CD4-positive, alpha-beta T cell (primary cell): ENCODE measurements at regions not wholly inside any gene's neighbourhood (a gene's known extent, or its start where the extent isn't known, plus 50 kb on each side); places are given as distances from the start of the nearest gene placed in this dataset.

ENCODE experiments used
- ATAC-seq: fragments of 200-7000 bp; cut with Tn5 transposase; one replicate; pipeline ENCODE4 v1.10.0; 2022; ENCODE audit warnings: mild to moderate bottlenecking; ENCODE audit not compliant: poor library complexity
- CTCF ChIA-PET: fragments of 350-600 bp; sonication (Branson Sonifier 250); formaldehyde crosslinking; loops from one replicate; lab custom pipeline; 2021; ENCODE audit warnings: antibody characterized with exemption, inconsistent platforms; lab: Charles Lee
- POLR2A ChIA-PET: fragments of 350-600 bp; sonication (Branson Sonifier 250); formaldehyde crosslinking; loops from one replicate; lab custom pipeline; 2021; ENCODE audit warnings: antibody characterized with exemption, inconsistent platforms; lab: Charles Lee
- DNase-seq, 14 experiments: peaks; one replicate each; pipeline ENCODE4 v3.0.0-alpha.2; 2013 to 2020; ENCODE audit warnings: mixed read lengths in 2 of 14
- H3K27ac ChIP-seq, 2 donors: one replicate each; pipeline versions ENCODE4 v1.5.1 to v1.7.0; 2013; ENCODE audit warnings: low read length in 2 of 2, low read depth in 1 of 2, mild to moderate bottlenecking in 1 of 2
- H3K27me3 ChIP-seq, 2 experiments: 1 replicate in 1 of 2; 2 replicates in 1 of 2; pipeline versions ENCODE4 v1.6.1 to v1.7.0; 2013; ENCODE audit warnings: low read length in 2 of 2, control low read depth in 1 of 2, mild to moderate bottlenecking in 1 of 2, moderate library complexity in 1 of 2; ENCODE audit not compliant: insufficient read depth in 2 of 2, control insufficient read depth in 1 of 2
- H3K36me3 ChIP-seq: one replicate; pipeline ENCODE4 v1.6.1; 2013; ENCODE audit warnings: low read length, control low read depth; ENCODE audit not compliant: insufficient read depth
- H3K4me1 ChIP-seq: one replicate; pipeline ENCODE4 v1.6.1; 2013; ENCODE audit warnings: low read length, control low read depth; ENCODE audit not compliant: insufficient read depth
- H3K4me3 ChIP-seq: one replicate; pipeline ENCODE4 v1.5.1; 2013; ENCODE audit warnings: mild to moderate bottlenecking, low read length, moderate library complexity
- H3K9me3 ChIP-seq, 2 experiments: 1 replicate in 1 of 2; 2 replicates in 1 of 2; pipeline versions ENCODE4 v1.6.1 to v1.7.0; 2013; ENCODE audit warnings: low read length in 2 of 2, mild to moderate bottlenecking in 2 of 2, control low read depth in 1 of 2, moderate library complexity in 1 of 2; ENCODE audit not compliant: control insufficient read depth in 1 of 2, insufficient read depth in 1 of 2
- H3K27ac Mint-ChIP-seq: one replicate; pipeline ENCODE4 v1.8.0; 2020; ENCODE audit warnings: mixed read lengths
- H3K27me3 Mint-ChIP-seq: one replicate; pipeline ENCODE4 v1.8.0; 2021; ENCODE audit warnings: mixed read lengths
- H3K36me3 Mint-ChIP-seq: one replicate; pipeline ENCODE4 v1.8.0; 2021; ENCODE audit warnings: low read depth, mixed read lengths
- H3K4me1 Mint-ChIP-seq: one replicate; pipeline ENCODE4 v1.8.0; 2021; ENCODE audit warnings: low read depth, mixed read lengths
- H3K4me3 Mint-ChIP-seq: one replicate; pipeline ENCODE4 v1.8.0; 2020; ENCODE audit warnings: mild to moderate bottlenecking, mixed read lengths
- H3K9me3 Mint-ChIP-seq: one replicate; pipeline ENCODE4 v1.8.0; 2020; ENCODE audit warnings: mixed read lengths
- CTCF ChIP-seq: fragments of 200-600 bp; IDR thresholded peaks from one replicate; pipeline ENCODE4 v1.8.0; 2022; ENCODE audit warnings: antibody characterized with exemption, mild to moderate bottlenecking
- intact Hi-C, 2 experiments: fragments of 100-400 bp; cut with DNase I in 1 of 2; cut with micrococcal nuclease in 1 of 2; formaldehyde crosslinking; loops; one replicate each; pipeline versions ENCODE4 v1.15.1 to v1.9.0; 2023 to 2025; cut with DNase I, micrococcal nuclease

- POLR2A ChIA-PET, result no interaction called here
- Histone ChIP-seq H3K4me3 (no peak overlapping the region), H3K4me1 (no peaks in the 10 kb centered on the region), H3K27ac (no peak overlapping the region), H3K27me3 (no peaks in the 10 kb centered on the region), H3K9me3 (no peaks in the 10 kb centered on the region), H3K36me3 (no peaks in the 10 kb centered on the region)
- TF ChIP-seq CTCF, result no peak
- Mint-ChIP-seq H3K27ac (no peak overlapping the region), H3K9me3 (peaks cover 2% of the 10 kb centered on the region), H3K4me1 (no peaks in the 10 kb centered on the region), H3K4me3 (no peak overlapping the region), H3K36me3 (no peaks in the 10 kb centered on the region), H3K27me3 (no peaks in the 10 kb centered on the region)
- CTCF ChIA-PET, result no interaction called here
- intact Hi-C loops, result no loop called here
- DNase-seq (no peak), ATAC-seq (no peak)
Measured at GRCh38 chr2:8082840-8083239, 599.0 kb upstream of the ID2 start.

GRCh38 chr2:8086357-8086756 is 595.5 kb upstream of the ID2 start:
- Mint-ChIP-seq H3K4me1 (no peaks in the 10 kb centered on the region), H3K4me3 (no peak overlapping the region), H3K27me3 (no peaks in the 10 kb centered on the region), H3K36me3 (no peaks in the 10 kb centered on the region), H3K9me3 (no peaks in the 10 kb centered on the region), H3K27ac (no peak overlapping the region)
- H3K27ac ChIP-seq, result no peak overlapping the region
- intact Hi-C loops, result no loop called here
- ATAC-seq (no peak), DNase-seq (no peak)
- TF ChIP-seq CTCF, result no peak
- H3K9me3 ChIP-seq, result no peaks in the 10 kb centered on the region
- ChIA-PET CTCF (no interaction called here), POLR2A (no interaction called here)
- peaks cover 6% of the 10 kb centered on the region for H3K4me1 ChIP-seq
- no peak overlapping the region for H3K4me3 ChIP-seq
- H3K27me3 ChIP-seq, result no peaks in the 10 kb centered on the region
- H3K36me3 ChIP-seq, result no peaks in the 10 kb centered on the region

DNA sequence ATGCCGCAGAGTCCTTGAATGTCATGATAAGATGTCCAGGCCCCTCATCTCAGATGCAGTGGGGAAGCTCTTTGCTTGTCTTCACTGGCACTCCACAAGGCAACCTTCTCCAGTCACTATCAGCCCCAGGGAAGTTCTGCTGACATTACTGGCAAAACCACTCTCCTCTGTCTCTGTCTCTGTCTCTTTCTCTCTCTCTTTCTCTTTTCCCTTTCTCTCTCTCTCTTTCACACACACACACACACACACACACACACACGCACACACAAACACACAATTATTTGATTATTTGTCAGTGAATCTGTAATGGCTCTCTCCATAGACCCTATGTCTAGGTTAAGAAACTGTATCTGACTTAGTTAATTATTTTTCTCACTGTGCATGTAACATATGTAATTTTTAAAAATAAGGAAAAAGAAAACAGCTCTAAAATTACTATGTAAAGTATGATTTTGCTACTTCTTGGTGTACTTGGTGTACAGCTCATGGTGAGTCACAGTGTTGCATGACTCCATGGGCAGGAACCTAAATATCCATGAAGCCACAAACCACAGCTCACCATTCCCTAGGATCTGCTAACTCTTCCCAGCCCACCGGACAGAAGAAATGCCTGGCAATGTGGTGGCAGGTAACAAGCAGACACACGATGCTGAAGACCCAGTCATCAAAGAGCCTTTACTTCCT is 594.9 kb upstream of the ID2 start:
- no peak for TF ChIP-seq CTCF
- Histone ChIP-seq H3K27me3 (no peaks in the 10 kb centered on the region), H3K27ac (no peak overlapping the region), H3K9me3 (no peaks in the 10 kb centered on the region), H3K36me3 (no peaks in the 10 kb centered on the region), H3K4me3 (no peak overlapping the region), H3K4me1 (peaks cover 6% of the 10 kb centered on the region)
- no peaks in the 10 kb centered on the region for H3K9me3 Mint-ChIP-seq
- ATAC-seq (no peak), DNase-seq (peak in 1 of 14 experiments; percentile 31)
- CTCF ChIA-PET, result no interaction called here
- no peak overlapping the region for H3K4me3 Mint-ChIP-seq
- no peak overlapping the region for H3K27ac Mint-ChIP-seq
- H3K27me3 Mint-ChIP-seq, result no peaks in the 10 kb centered on the region
- no peaks in the 10 kb centered on the region for H3K36me3 Mint-ChIP-seq
- POLR2A ChIA-PET, result no interaction called here
- H3K4me1 Mint-ChIP-seq, result no peaks in the 10 kb centered on the region
- intact Hi-C loops, result no loop called here
